HEK293 (cell line): ENCODE measurements at regions not wholly inside any gene's neighbourhood (a gene's known extent, or its start where the extent isn't known, plus 50 kb on each side); places are given as distances from the start of the nearest gene placed in this dataset.

ENCODE experiments used
- CTCF ChIA-PET: fragments of 350-600 bp; formaldehyde crosslinking; extraction: SDS; loops from one replicate; lab custom pipeline; 2021; ENCODE audit warnings: antibody characterized with exemption; lab: Yijun Ruan, JAX
- POLR2A ChIA-PET: fragments of 300-600 bp; formaldehyde crosslinking; extraction: SDS; loops from one replicate; lab custom pipeline; 2020; ENCODE audit warnings: antibody characterized with exemption, inconsistent platforms; lab: Yijun Ruan, JAX
- H3K27ac ChIP-seq: fragments of 200-500 bp; sonication (Bioruptor generic); 2 replicates; pipeline ENCODE4 v1.5.1; 2014; ENCODE audit warnings: low read depth, low read length, control low read depth, inconsistent platforms; ENCODE audit errors: extremely low read depth
- H3K36me3 ChIP-seq, 2 experiments: fragments of 200-500 bp in 1 of 2; sonication (Bioruptor generic) in 1 of 2; 1 replicate in 1 of 2; 2 replicates in 1 of 2; pipeline ENCODE4 v1.5.1; 2014 to 2017; ENCODE audit warnings: inconsistent platforms in 2 of 2, low read length in 2 of 2; ENCODE audit not compliant: control insufficient read depth in 2 of 2, insufficient read depth in 1 of 2
- H3K4me1 ChIP-seq: fragments of 200-500 bp; sonication (Bioruptor generic); 2 replicates; pipeline ENCODE4 v1.5.1; 2014; ENCODE audit warnings: mild to moderate bottlenecking, low read length, inconsistent platforms; ENCODE audit not compliant: control insufficient read depth, insufficient read depth
- H3K4me3 ChIP-seq: 2 replicates; pipeline ENCODE4 v1.5.1; 2011; ENCODE audit warnings: low read depth, mild to moderate bottlenecking, control low read depth, low read length, moderate library complexity
- H3K9me3 ChIP-seq: fragments of 200-500 bp; sonication (Bioruptor generic); 2 replicates; pipeline ENCODE4 v1.5.1; 2014; ENCODE audit warnings: low read depth, low read length, inconsistent platforms; ENCODE audit not compliant: control insufficient read depth, insufficient read depth
- KLF7 ChIP-seq: fragments of 450-650 bp; formaldehyde crosslinking; IDR thresholded peaks from 2 replicates; pipeline ENCODE4 v1.5.1; 2016; ENCODE audit warnings: missing biosample characterization, missing genetic modification characterization, borderline replicate concordance
- ZFP69B ChIP-seq: fragments of 450-650 bp; formaldehyde crosslinking; IDR thresholded peaks from 2 replicates; pipeline ENCODE4 v1.5.1; 2016; ENCODE audit warnings: missing biosample characterization, missing genetic modification characterization
- ZNF132 ChIP-seq: fragments of 450-650 bp; formaldehyde crosslinking; IDR thresholded peaks from 2 replicates; pipeline ENCODE4 v1.5.1; 2017; ENCODE audit warnings: missing biosample characterization, missing genetic modification characterization, borderline replicate concordance
- ZNF16 ChIP-seq: fragments of 450-650 bp; formaldehyde crosslinking; IDR thresholded peaks from 2 replicates; pipeline ENCODE4 v1.5.1; 2016; ENCODE audit warnings: low read depth, missing biosample characterization, missing genetic modification characterization
- ZNF2 ChIP-seq: fragments of 450-650 bp; formaldehyde crosslinking; IDR thresholded peaks from 2 replicates; pipeline ENCODE4 v1.5.1; 2016; ENCODE audit warnings: missing biosample characterization, missing genetic modification characterization
- ZNF266 ChIP-seq: fragments of 450-650 bp; formaldehyde crosslinking; IDR thresholded peaks from 2 replicates; pipeline ENCODE4 v1.5.1; 2016; ENCODE audit warnings: missing biosample characterization, missing genetic modification characterization, low read depth
- ZNF311 ChIP-seq: fragments of 450-650 bp; formaldehyde crosslinking; IDR thresholded peaks from 2 replicates; pipeline ENCODE4 v1.5.1; 2017; ENCODE audit warnings: missing biosample characterization, missing genetic modification characterization, borderline replicate concordance
- ZNF366 ChIP-seq: fragments of 450-650 bp; formaldehyde crosslinking; conservative IDR thresholded peaks from 2 replicates; pipeline ENCODE4 v1.5.1; 2016; ENCODE audit warnings: missing biosample characterization, missing genetic modification characterization
- ZNF37A ChIP-seq: fragments of 450-650 bp; IDR thresholded peaks from 2 replicates; pipeline ENCODE4 v1.5.1; 2018; ENCODE audit warnings: missing biosample characterization, missing genetic modification characterization
- ZNF510 ChIP-seq: fragments of 450-650 bp; formaldehyde crosslinking; IDR thresholded peaks from 2 replicates; pipeline ENCODE4 v1.5.1; 2018; ENCODE audit warnings: mild to moderate bottlenecking, missing genetic modification characterization, missing biosample characterization; ENCODE audit not compliant: insufficient replicate concordance
- ZNF623 ChIP-seq: fragments of 450-650 bp; formaldehyde crosslinking; IDR thresholded peaks from 2 replicates; pipeline ENCODE4 v1.5.1; 2016; ENCODE audit warnings: missing biosample characterization, missing genetic modification characterization
- ZNF670 ChIP-seq: fragments of 450-650 bp; formaldehyde crosslinking; IDR thresholded peaks from 2 replicates; pipeline ENCODE4 v1.5.1; 2016; ENCODE audit warnings: missing biosample characterization, missing genetic modification characterization, low read depth
- ZNF791 ChIP-seq: fragments of 450-650 bp; formaldehyde crosslinking; IDR thresholded peaks from 2 replicates; pipeline ENCODE4 v1.5.1; 2016; ENCODE audit warnings: missing biosample characterization, missing genetic modification characterization
- ZNF837 ChIP-seq: fragments of 450-650 bp; formaldehyde crosslinking; IDR thresholded peaks from 2 replicates; pipeline ENCODE4 v1.5.1; 2016; ENCODE audit warnings: missing biosample characterization, missing genetic modification characterization
- ZSCAN23 ChIP-seq: fragments of 450-650 bp; formaldehyde crosslinking; IDR thresholded peaks from 2 replicates; pipeline ENCODE4 v1.5.1; 2016; ENCODE audit warnings: missing biosample characterization, missing genetic modification characterization
- ZSCAN30 ChIP-seq: fragments of 450-650 bp; IDR thresholded peaks from 2 replicates; pipeline ENCODE4 v1.5.1; 2018; ENCODE audit warnings: missing biosample characterization, mild to moderate bottlenecking, missing genetic modification characterization, moderate library complexity
- TF ChIP-seq, protein P1 (sequence below): IDR thresholded peaks from 2 replicates; pipeline ENCODE4 v1.6.1; 2011; ENCODE audit warnings: mild to moderate bottlenecking, low read depth, low read length, borderline replicate concordance
- TF ChIP-seq, protein P2 (sequence below): fragments of 450-650 bp; formaldehyde crosslinking; IDR thresholded peaks from 2 replicates; pipeline ENCODE4 v1.5.0; 2017; ENCODE audit warnings: missing biosample characterization, missing genetic modification characterization, borderline replicate concordance
- TF ChIP-seq, protein P3 (sequence below): fragments of 450-650 bp; formaldehyde crosslinking; conservative IDR thresholded peaks from 2 replicates; pipeline ENCODE4 v1.5.1; 2016; ENCODE audit warnings: low read depth, missing biosample characterization, missing genetic modification characterization
- TF ChIP-seq, protein P4 (sequence below): fragments of 450-650 bp; formaldehyde crosslinking; IDR thresholded peaks from 2 replicates; pipeline ENCODE4 v1.5.1; 2016; ENCODE audit warnings: missing biosample characterization, missing genetic modification characterization

DNA sequence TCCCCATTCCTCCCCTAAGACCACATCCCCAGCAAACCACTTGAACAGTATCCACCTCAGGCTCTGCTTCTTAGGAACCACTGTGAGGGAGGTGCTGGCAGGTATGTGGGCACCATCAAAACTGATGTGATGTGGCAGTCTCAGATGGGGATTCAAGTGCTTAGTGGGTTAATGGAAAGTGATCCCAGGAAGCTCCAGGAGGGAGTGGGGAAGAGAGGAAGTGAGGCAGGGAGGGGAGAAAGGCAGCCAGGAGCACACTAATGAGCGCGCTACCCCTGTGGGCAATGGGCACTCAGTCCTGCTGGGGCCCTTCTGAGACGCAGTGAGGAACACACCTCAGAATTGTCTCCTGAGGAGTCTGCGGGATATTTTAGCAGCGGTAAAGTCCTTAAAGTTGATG, 263.1 kb upstream of the MOCS1 start:
- CTCF ChIA-PET, result interaction anchor here (0.6 kb wide), 1 partner anchor 9 kb away, joined by 3 read pairs; no protein-coding TSS in a partner anchor
- no peak overlapping the region for H3K4me3 ChIP-seq
- H3K36me3 ChIP-seq, result no peaks in the 10 kb centered on the region
- TF ChIP-seq ZNF366 (tag by site-specific recombination), result no peak
- no peak for TF ChIP-seq ZNF791 (tag by site-specific recombination)
- no peak for TF ChIP-seq ZNF837
- no peak for TF ChIP-seq ZNF37A
- TF ChIP-seq ZNF623, result no peak
- TF ChIP-seq, protein P1, sequence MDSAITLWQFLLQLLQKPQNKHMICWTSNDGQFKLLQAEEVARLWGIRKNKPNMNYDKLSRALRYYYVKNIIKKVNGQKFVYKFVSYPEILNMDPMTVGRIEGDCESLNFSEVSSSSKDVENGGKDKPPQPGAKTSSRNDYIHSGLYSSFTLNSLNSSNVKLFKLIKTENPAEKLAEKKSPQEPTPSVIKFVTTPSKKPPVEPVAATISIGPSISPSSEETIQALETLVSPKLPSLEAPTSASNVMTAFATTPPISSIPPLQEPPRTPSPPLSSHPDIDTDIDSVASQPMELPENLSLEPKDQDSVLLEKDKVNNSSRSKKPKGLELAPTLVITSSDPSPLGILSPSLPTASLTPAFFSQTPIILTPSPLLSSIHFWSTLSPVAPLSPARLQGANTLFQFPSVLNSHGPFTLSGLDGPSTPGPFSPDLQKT, result no peak
- TF ChIP-seq ZNF266, result no peak
- no peak for TF ChIP-seq ZFP69B (tag by site-specific recombination)
- TF ChIP-seq ZSCAN30 (tag by site-specific recombination), result no peak
- no peak for TF ChIP-seq ZNF510 (tag by site-specific recombination)
- TF ChIP-seq, protein P2, sequence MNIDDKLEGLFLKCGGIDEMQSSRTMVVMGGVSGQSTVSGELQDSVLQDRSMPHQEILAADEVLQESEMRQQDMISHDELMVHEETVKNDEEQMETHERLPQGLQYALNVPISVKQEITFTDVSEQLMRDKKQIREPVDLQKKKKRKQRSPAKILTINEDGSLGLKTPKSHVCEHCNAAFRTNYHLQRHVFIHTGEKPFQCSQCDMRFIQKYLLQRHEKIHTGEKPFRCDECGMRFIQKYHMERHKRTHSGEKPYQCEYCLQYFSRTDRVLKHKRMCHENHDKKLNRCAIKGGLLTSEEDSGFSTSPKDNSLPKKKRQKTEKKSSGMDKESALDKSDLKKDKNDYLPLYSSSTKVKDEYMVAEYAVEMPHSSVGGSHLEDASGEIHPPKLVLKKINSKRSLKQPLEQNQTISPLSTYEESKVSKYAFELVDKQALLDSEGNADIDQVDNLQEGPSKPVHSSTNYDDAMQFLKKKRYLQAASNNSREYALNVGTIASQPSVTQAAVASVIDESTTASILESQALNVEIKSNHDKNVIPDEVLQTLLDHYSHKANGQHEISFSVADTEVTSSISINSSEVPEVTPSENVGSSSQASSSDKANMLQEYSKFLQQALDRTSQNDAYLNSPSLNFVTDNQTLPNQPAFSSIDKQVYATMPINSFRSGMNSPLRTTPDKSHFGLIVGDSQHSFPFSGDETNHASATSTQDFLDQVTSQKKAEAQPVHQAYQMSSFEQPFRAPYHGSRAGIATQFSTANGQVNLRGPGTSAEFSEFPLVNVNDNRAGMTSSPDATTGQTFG, result no peak
- POLR2A ChIA-PET, result no interaction called here
- H3K9me3 ChIP-seq, result no peaks in the 10 kb centered on the region; the same call in 1 of the 2 replicates
- no peaks in the 10 kb centered on the region for H3K4me1 ChIP-seq
- H3K27ac ChIP-seq, result no peak overlapping the region

DNA sequence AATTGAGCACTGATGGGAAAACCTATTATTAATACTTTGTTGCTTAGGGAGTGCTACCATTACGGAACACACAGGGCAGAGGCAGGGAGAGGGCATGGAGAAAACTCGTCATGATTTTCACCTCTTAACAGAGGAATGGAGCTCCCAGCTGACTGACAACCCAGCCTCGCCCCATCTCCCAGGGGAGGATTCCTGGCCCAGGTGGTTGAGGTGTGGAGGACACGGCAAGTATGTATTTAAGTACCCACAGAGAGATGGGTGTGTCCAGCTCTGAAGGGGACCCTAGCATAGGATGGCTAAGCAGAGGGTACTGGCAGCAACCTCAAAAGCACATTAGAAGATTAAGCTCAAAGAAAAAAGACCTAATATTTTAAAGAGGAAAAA, 261.9 kb upstream of the MOCS1 start:
- Histone ChIP-seq H3K9me3 (no peaks in the 10 kb centered on the region), H3K36me3 (no peaks in the 10 kb centered on the region), H3K27ac (no peak overlapping the region), H3K4me1 (no peaks in the 10 kb centered on the region), H3K4me3 (no peak overlapping the region)
- TF ChIP-seq, protein P3, sequence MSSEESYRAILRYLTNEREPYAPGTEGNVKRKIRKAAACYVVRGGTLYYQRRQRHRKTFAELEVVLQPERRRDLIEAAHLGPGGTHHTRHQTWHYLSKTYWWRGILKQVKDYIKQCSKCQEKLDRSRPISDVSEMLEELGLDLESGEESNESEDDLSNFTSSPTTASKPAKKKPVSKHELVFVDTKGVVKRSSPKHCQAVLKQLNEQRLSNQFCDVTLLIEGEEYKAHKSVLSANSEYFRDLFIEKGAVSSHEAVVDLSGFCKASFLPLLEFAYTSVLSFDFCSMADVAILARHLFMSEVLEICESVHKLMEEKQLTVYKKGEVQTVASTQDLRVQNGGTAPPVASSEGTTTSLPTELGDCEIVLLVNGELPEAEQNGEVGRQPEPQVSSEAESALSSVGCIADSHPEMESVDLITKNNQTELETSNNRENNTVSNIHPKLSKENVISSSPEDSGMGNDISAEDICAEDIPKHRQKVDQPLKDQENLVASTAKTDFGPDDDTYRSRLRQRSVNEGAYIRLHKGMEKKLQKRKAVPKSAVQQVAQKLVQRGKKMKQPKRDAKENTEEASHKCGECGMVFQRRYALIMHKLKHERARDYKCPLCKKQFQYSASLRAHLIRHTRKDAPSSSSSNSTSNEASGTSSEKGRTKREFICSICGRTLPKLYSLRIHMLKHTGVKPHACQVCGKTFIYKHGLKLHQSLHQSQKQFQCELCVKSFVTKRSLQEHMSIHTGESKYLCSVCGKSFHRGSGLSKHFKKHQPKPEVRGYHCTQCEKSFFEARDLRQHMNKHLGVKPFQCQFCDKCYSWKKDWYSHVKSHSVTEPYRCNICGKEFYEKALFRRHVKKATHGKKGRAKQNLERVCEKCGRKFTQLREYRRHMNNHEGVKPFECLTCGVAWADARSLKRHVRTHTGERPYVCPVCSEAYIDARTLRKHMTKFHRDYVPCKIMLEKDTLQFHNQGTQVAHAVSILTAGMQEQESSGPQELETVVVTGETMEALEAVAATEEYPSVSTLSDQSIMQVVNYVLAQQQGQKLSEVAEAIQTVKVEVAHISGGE (tag by site-specific recombination), result no peak
- TF ChIP-seq ZNF2 (tag by site-specific recombination), result no peak
- TF ChIP-seq ZNF311 (tag by site-specific recombination), result no peak
- no peak for TF ChIP-seq ZSCAN23
- no peak for TF ChIP-seq ZNF132
- TF ChIP-seq ZNF16 (tag by site-specific recombination), result no peak
- TF ChIP-seq KLF7 (tag by site-specific recombination), result no peak
- TF ChIP-seq, protein P4, sequence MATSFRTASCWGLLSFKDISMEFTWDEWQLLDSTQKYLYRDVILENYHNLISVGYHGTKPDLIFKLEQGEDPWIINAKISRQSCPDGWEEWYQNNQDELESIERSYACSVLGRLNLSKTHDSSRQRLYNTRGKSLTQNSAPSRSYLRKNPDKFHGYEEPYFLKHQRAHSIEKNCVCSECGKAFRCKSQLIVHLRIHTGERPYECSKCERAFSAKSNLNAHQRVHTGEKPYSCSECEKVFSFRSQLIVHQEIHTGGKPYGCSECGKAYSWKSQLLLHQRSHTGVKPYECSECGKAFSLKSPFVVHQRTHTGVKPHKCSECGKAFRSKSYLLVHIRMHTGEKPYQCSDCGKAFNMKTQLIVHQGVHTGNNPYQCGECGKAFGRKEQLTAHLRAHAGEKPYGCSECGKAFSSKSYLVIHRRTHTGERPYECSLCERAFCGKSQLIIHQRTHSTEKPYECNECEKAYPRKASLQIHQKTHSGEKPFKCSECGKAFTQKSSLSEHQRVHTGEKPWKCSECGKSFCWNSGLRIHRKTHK (tag by site-specific recombination), result no peak
- no peak for TF ChIP-seq ZNF670 (tag by site-specific recombination)
- CTCF ChIA-PET, result interaction anchor here (0.6 kb wide), 1 partner anchor 556 kb away, joined by 3 read pairs; no protein-coding TSS in a partner anchor
- POLR2A ChIA-PET, result no interaction called here
